ENCODE measurements at regions not wholly inside any gene's neighbourhood (a gene's known extent, or its start where the extent isn't known, plus 50 kb on each side); places are given as distances from the start of the nearest gene placed in this dataset.

GRCh38 chr11:134906356-134906955 lies 494.4 kb upstream of the B3GAT1 start:
- no peaks in the 10 kb centered on the region for H3K4me1 Mint-ChIP-seq
- ATAC-seq (no peak), DNase-seq (no peak)
- H3K27me3 Mint-ChIP-seq: peaks cover 7 to 49% (median 37%) of the 10 kb centered on the region in 5 donors
- POLR2A ChIA-PET: no interaction called here
- H3K27ac Mint-ChIP-seq: no peak overlapping the region
- H3K4me3 Mint-ChIP-seq: no peak overlapping the region
- H3K9me3 Mint-ChIP-seq: peaks cover 0 to 2% (median 0%) of the 10 kb centered on the region in 9 donors
- no peaks in the 10 kb centered on the region for H3K36me3 Mint-ChIP-seq

GRCh38 chr11:134905928-134906327 lies 493.9 kb upstream of the B3GAT1 start:
- ATAC-seq: no peak
- H3K4me3 Mint-ChIP-seq: no peak overlapping the region
- POLR2A ChIA-PET: no interaction called here
- H3K4me1 Mint-ChIP-seq: no peaks in the 10 kb centered on the region
- peaks cover 0 to 2% (median 0%) of the 10 kb centered on the region in 9 donors for H3K9me3 Mint-ChIP-seq
- peak overlapping the region in 1 of 10 donors; percentile 35 for H3K27ac Mint-ChIP-seq
- H3K36me3 Mint-ChIP-seq: no peaks in the 10 kb centered on the region
- no peak for DNase-seq
- peaks cover 9 to 55% (median 37%) of the 10 kb centered on the region in 5 donors for H3K27me3 Mint-ChIP-seq

- Mint-ChIP-seq H3K27ac (peak overlapping the region in 1 of 10 donors; percentile 35), H3K4me3 (no peak overlapping the region), H3K9me3 (peaks cover 0 to 2% (median 0%) of the 10 kb centered on the region in 9 donors), H3K4me1 (no peaks in the 10 kb centered on the region), H3K36me3 (no peaks in the 10 kb centered on the region), H3K27me3 (peaks cover 11 to 56% (median 37%) of the 10 kb centered on the region in 5 donors)
- POLR2A ChIA-PET: no interaction called here
- DNase-seq (no peak), ATAC-seq (no peak)
These were observed 493.5 kb upstream of the B3GAT1 start for GRCh38 chr11:134905517-134905916.

GRCh38 chr11:134904103-134904790 lies 492.2 kb upstream of the B3GAT1 start:
- ATAC-seq (no peak), DNase-seq (no peak)
- H3K27me3 Mint-ChIP-seq: peaks cover 16 to 69% (median 38%) of the 10 kb centered on the region in 5 donors
- no peaks in the 10 kb centered on the region for H3K36me3 Mint-ChIP-seq
- no peak overlapping the region for H3K4me3 Mint-ChIP-seq
- H3K9me3 Mint-ChIP-seq: peaks cover 0 to 2% (median 0%) of the 10 kb centered on the region in 9 donors
- H3K27ac Mint-ChIP-seq: no peak overlapping the region
- POLR2A ChIA-PET: no interaction called here
- H3K4me1 Mint-ChIP-seq: no peaks in the 10 kb centered on the region

- no peak for DNase-seq
- POLR2A ChIA-PET: no interaction called here
- H3K4me3 Mint-ChIP-seq: no peak overlapping the region
- peaks cover 0 to 2% (median 0%) of the 10 kb centered on the region in 9 donors for H3K9me3 Mint-ChIP-seq
- peaks cover 18 to 63% (median 38%) of the 10 kb centered on the region in 5 donors for H3K27me3 Mint-ChIP-seq
- no peak overlapping the region for H3K27ac Mint-ChIP-seq
- no peaks in the 10 kb centered on the region for H3K36me3 Mint-ChIP-seq
- no peaks in the 10 kb centered on the region for H3K4me1 Mint-ChIP-seq
- ATAC-seq: no peak
These were observed 490.2 kb upstream of the B3GAT1 start for GRCh38 chr11:134901955-134902918.

- Mint-ChIP-seq H3K9me3 (peaks cover 0 to 2% (median 0%) of the 10 kb centered on the region in 9 donors), H3K36me3 (no peaks in the 10 kb centered on the region), H3K27me3 (peaks cover 18 to 60% (median 37%) of the 10 kb centered on the region in 5 donors), H3K4me3 (no peak overlapping the region), H3K27ac (no peak overlapping the region), H3K4me1 (no peaks in the 10 kb centered on the region)
- DNase-seq: no peak
- ATAC-seq: no peak
- POLR2A ChIA-PET: no interaction called here
These were observed 489.5 kb upstream of the B3GAT1 start for GRCh38 chr11:134901542-134901941.

GRCh38 chr11:134893810-134894685 lies 482.0 kb upstream of the B3GAT1 start:
- peaks cover 2 to 22% (median 7%) of the 10 kb centered on the region in 5 donors for H3K27me3 Mint-ChIP-seq
- DNase-seq: no peak
- ATAC-seq: no peak
- H3K9me3 Mint-ChIP-seq: peaks cover 0 to 17% (median 5%) of the 10 kb centered on the region in 9 donors
- no peaks in the 10 kb centered on the region for H3K36me3 Mint-ChIP-seq
- H3K4me3 Mint-ChIP-seq: no peak overlapping the region
- POLR2A ChIA-PET: no interaction called here
- H3K27ac Mint-ChIP-seq: no peak overlapping the region
- peaks cover 0 to 1% (median 0%) of the 10 kb centered on the region in 4 donors for H3K4me1 Mint-ChIP-seq

- ATAC-seq (no peak), DNase-seq (no peak)
- Mint-ChIP-seq H3K36me3 (no peaks in the 10 kb centered on the region), H3K27me3 (peaks cover 5 to 37% (median 29%) of the 10 kb centered on the region in 5 donors), H3K4me3 (no peak overlapping the region), H3K27ac (no peak overlapping the region), H3K9me3 (peaks cover 0 to 17% (median 5%) of the 10 kb centered on the region in 9 donors), H3K4me1 (peaks cover 0 to 1% (median 0%) of the 10 kb centered on the region in 4 donors)
- POLR2A ChIA-PET: no interaction called here
These were observed 478.4 kb upstream of the B3GAT1 start for GRCh38 chr11:134890446-134890845.

GRCh38 chr11:134889832-134890231 lies 477.8 kb upstream of the B3GAT1 start:
- ATAC-seq (no peak), DNase-seq (no peak)
- peaks cover 0 to 1% (median 0%) of the 10 kb centered on the region in 4 donors for H3K4me1 Mint-ChIP-seq
- POLR2A ChIA-PET: no interaction called here
- H3K27ac Mint-ChIP-seq: no peak overlapping the region
- H3K27me3 Mint-ChIP-seq: peaks cover 5 to 42% (median 29%) of the 10 kb centered on the region in 5 donors
- H3K36me3 Mint-ChIP-seq: no peaks in the 10 kb centered on the region
- H3K9me3 Mint-ChIP-seq: peaks cover 0 to 17% (median 5%) of the 10 kb centered on the region in 9 donors
- no peak overlapping the region for H3K4me3 Mint-ChIP-seq

GRCh38 chr11:134888821-134889220 lies 476.8 kb upstream of the B3GAT1 start:
- H3K27me3 Mint-ChIP-seq: peaks cover 8 to 48% (median 29%) of the 10 kb centered on the region in 5 donors

GRCh38 chr11:134887896-134888295 lies 475.9 kb upstream of the B3GAT1 start:
- Mint-ChIP-seq H3K9me3 (peaks cover 0 to 14% (median 4%) of the 10 kb centered on the region in 9 donors), H3K27ac (no peak overlapping the region), H3K4me1 (peaks cover 0 to 1% (median 0%) of the 10 kb centered on the region in 4 donors), H3K36me3 (no peaks in the 10 kb centered on the region), H3K27me3 (peaks cover 8 to 58% (median 28%) of the 10 kb centered on the region in 5 donors), H3K4me3 (no peak overlapping the region)
- POLR2A ChIA-PET: no interaction called here
- DNase-seq (no peak), ATAC-seq (no peak)

More at GRCh38 chr11:134888821-134889220, 476.8 kb upstream of the B3GAT1 start:
- no peak for ATAC-seq
- no peak for DNase-seq
- Mint-ChIP-seq H3K4me1 (peaks cover 0 to 1% (median 0%) of the 10 kb centered on the region in 4 donors), H3K36me3 (no peaks in the 10 kb centered on the region), H3K9me3 (peaks cover 0 to 17% (median 5%) of the 10 kb centered on the region in 9 donors), H3K4me3 (no peak overlapping the region), H3K27ac (no peak overlapping the region)
- POLR2A ChIA-PET: no interaction called here

GRCh38 chr11:134883484-134883883 lies 471.4 kb upstream of the B3GAT1 start:
- Mint-ChIP-seq H3K9me3 (peaks cover 0 to 2% (median 0%) of the 10 kb centered on the region in 9 donors), H3K27ac (no peak overlapping the region), H3K4me3 (no peak overlapping the region), H3K4me1 (no peaks in the 10 kb centered on the region), H3K36me3 (no peaks in the 10 kb centered on the region), H3K27me3 (peaks cover 10 to 73% (median 23%) of the 10 kb centered on the region in 5 donors)
- DNase-seq: no peak
- ATAC-seq: no peak
- POLR2A ChIA-PET: no interaction called here
